Osteoblast (primary cell): ENCODE measurements at regions not wholly inside any gene's neighbourhood (a gene's known extent, or its start where the extent isn't known, plus 50 kb on each side); places are given as distances from the start of the nearest gene placed in this dataset.

Source experiments
- DNase-seq: peaks from one replicate; pipeline ENCODE4 v3.0.0; 2011; ENCODE audit warnings: low spot score, mixed read lengths; ENCODE audit not compliant: insufficient read length; ENCODE audit errors: missing footprints
- H2AFZ ChIP-seq: 2 replicates; pipeline ENCODE4 v1.6.0; 2011; ENCODE audit warnings: mild to moderate bottlenecking, low read length
- H3K27ac ChIP-seq: 2 replicates; pipeline ENCODE4 v1.5.1; 2011; ENCODE audit warnings: mild to moderate bottlenecking, low read depth, low read length, moderate library complexity
- H3K27me3 ChIP-seq: 2 replicates; pipeline ENCODE4 v1.6.0; 2012; ENCODE audit warnings: mild to moderate bottlenecking, control low read depth, inconsistent platforms, low read length, moderate library complexity; ENCODE audit not compliant: insufficient read depth
- H3K36me3 ChIP-seq: 2 replicates; pipeline ENCODE4 v1.5.1; 2011; ENCODE audit warnings: mild to moderate bottlenecking, low read length, control low read depth, moderate library complexity; ENCODE audit not compliant: insufficient read depth
- H3K4me1 ChIP-seq: 2 replicates; pipeline ENCODE4 v1.5.1; 2011; ENCODE audit warnings: mild to moderate bottlenecking, low read length, control low read depth, moderate library complexity; ENCODE audit not compliant: insufficient read depth
- H3K4me2 ChIP-seq: 2 replicates; pipeline ENCODE4 v1.6.0; 2011; ENCODE audit warnings: mild to moderate bottlenecking, low read length; ENCODE audit not compliant: insufficient read depth
- H3K4me3 ChIP-seq: fragments of 200-600 bp; sonication (generic); 3 replicates; pipeline ENCODE4 v1.5.1; 2012; ENCODE audit warnings: mild to moderate bottlenecking, low read length, inconsistent platforms; ENCODE audit not compliant: insufficient read depth
- H3K79me2 ChIP-seq: 2 replicates; pipeline ENCODE4 v1.6.0; 2012; ENCODE audit warnings: mild to moderate bottlenecking, low read length, control low read depth, inconsistent platforms; ENCODE audit not compliant: insufficient read depth
- H3K9me3 ChIP-seq: 2 replicates; pipeline ENCODE4 v1.5.1; 2011; ENCODE audit warnings: low read depth, low read length, control low read depth
- H4K20me1 ChIP-seq: 2 replicates; pipeline ENCODE4 v1.6.0; 2012; ENCODE audit warnings: mild to moderate bottlenecking, low read length, control low read depth; ENCODE audit not compliant: insufficient read depth
- CTCF ChIP-seq: IDR thresholded peaks from 2 replicates; pipeline ENCODE4 v1.5.1; 2011; ENCODE audit warnings: mild to moderate bottlenecking, low read depth, low read length, moderate library complexity; ENCODE audit errors: extremely low read depth

DNA sequence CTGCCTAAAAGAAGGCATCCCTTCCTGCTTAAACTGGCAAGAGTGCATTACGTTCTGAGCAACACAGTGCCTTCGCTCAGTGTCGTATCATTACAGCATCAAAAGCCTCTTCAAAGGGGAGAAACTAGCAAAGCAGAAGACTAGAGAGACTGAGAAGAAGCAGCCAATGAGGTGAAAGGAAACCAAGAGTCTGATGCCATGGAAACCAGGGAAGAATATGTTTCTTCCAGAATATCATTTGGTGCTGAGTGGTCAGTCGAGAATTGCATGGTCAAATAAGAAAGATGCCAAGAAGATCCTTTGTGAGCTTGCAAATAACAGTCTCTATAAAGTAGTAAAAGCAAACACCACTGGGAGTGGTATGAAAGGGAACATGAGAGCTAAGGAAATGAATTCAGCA is 312.1 kb upstream of the CHST9 start:
- Histone ChIP-seq H2AFZ (no peak overlapping the region), H4K20me1 (no peaks in the 10 kb centered on the region), H3K27ac (no peak overlapping the region), H3K4me2 (no peak overlapping the region), H3K4me1 (no peaks in the 10 kb centered on the region), H3K27me3 (no peaks in the 10 kb centered on the region), H3K4me3 (no peak overlapping the region), H3K79me2 (no peaks in the 10 kb centered on the region), H3K36me3 (no peaks in the 10 kb centered on the region), H3K9me3 (peaks cover 5% of the 10 kb centered on the region)
- DNase-seq: no peak
- TF ChIP-seq CTCF: no peak

DNA sequence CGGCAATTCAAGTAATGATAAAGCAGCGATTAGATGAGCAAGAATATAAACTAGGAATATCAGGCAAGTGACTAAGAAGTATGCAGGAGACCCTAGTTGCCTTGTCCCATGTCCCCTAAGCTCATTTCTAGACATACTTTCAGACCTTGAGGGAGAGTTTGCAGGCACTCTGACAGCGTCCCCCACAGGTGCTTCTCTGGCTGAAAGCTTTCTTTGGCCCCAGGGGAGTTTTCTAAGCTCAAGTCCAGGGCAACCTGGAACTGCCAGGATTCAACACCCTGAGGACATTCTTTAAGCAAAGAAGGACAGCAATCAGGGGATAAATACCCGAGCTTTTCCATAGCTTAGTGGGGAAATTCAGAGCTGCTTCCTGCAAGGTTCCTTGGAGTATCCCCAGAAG is 308.1 kb upstream of the CHST9 start:
- no peaks in the 10 kb centered on the region for H4K20me1 ChIP-seq
- no peaks in the 10 kb centered on the region for H3K79me2 ChIP-seq
- no peak for DNase-seq
- H3K4me2 ChIP-seq: no peak overlapping the region
- peaks cover 7% of the 10 kb centered on the region for H3K9me3 ChIP-seq
- H3K4me1 ChIP-seq: no peaks in the 10 kb centered on the region
- no peaks in the 10 kb centered on the region for H3K36me3 ChIP-seq
- no peak overlapping the region for H2AFZ ChIP-seq
- no peak overlapping the region for H3K4me3 ChIP-seq
- no peaks in the 10 kb centered on the region for H3K27me3 ChIP-seq
- H3K27ac ChIP-seq: no peak overlapping the region
- no peak for TF ChIP-seq CTCF

GRCh38 chr18:27491772-27492171 is 306.7 kb upstream of the CHST9 start:
- Histone ChIP-seq H3K27ac (no peak overlapping the region), H3K4me2 (no peak overlapping the region), H3K27me3 (no peaks in the 10 kb centered on the region), H4K20me1 (no peaks in the 10 kb centered on the region), H3K9me3 (peaks cover 7% of the 10 kb centered on the region), H2AFZ (no peak overlapping the region), H3K36me3 (no peaks in the 10 kb centered on the region), H3K4me1 (no peaks in the 10 kb centered on the region), H3K4me3 (no peak overlapping the region), H3K79me2 (no peaks in the 10 kb centered on the region)
- no peak for DNase-seq
- no peak for TF ChIP-seq CTCF

DNA sequence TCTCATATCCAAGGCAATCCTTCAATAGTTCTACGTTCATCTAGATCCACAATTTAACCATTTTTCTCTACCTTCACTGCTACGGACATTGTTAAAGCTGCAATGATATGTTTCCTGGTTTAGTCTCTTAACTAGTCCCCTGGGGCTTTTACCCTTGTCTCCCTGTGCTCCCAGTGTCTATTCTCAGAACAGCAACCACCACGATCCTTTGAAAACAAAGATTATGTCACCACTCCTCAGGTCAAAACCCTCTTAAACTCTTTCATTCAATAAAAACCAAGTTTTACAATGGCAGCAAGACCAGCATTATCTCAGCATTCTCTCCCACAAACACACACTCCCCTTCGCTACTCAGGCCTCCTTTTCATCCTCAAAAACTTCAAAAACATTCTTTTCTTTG is 298.2 kb upstream of the CHST9 start:
- no peak for DNase-seq
- no peak overlapping the region for H3K4me2 ChIP-seq
- H3K4me1 ChIP-seq: no peaks in the 10 kb centered on the region
- no peak overlapping the region for H2AFZ ChIP-seq
- H3K9me3 ChIP-seq: no peaks in the 10 kb centered on the region
- no peak for TF ChIP-seq CTCF
- H3K27ac ChIP-seq: no peak overlapping the region
- H3K36me3 ChIP-seq: no peaks in the 10 kb centered on the region
- no peaks in the 10 kb centered on the region for H4K20me1 ChIP-seq
- H3K4me3 ChIP-seq: no peak overlapping the region
- H3K79me2 ChIP-seq: no peaks in the 10 kb centered on the region
- no peaks in the 10 kb centered on the region for H3K27me3 ChIP-seq
